HEK293T (cell line): ENCODE measurements at regions not wholly inside any gene's neighbourhood (a gene's known extent, or its start where the extent isn't known, plus 50 kb on each side); places are given as distances from the start of the nearest gene placed in this dataset.
"Not testable (repeated sequence)": the region's sequence is repeated elsewhere in the genome, so short reads cannot be mapped to it uniquely, and the experiment has no call there.

Experiments used
- CTCF ChIA-PET: fragments of 350-600 bp; formaldehyde crosslinking; extraction: SDS; loops from one replicate; lab custom pipeline; 2021; ENCODE audit warnings: antibody characterized with exemption, inconsistent platforms; lab: Yijun Ruan, JAX
- POLR2A ChIA-PET: fragments of 350-600 bp; formaldehyde crosslinking; extraction: SDS; loops from one replicate; lab custom pipeline; 2020; ENCODE audit warnings: antibody characterized with exemption, inconsistent platforms; lab: Yijun Ruan, JAX
- DNase-seq: peaks from one replicate; pipeline ENCODE4 v3.0.0; 2012; ENCODE audit warnings: mixed read lengths; ENCODE audit errors: extremely low spot score
- ARNT ChIP-seq: fragments of 450-650 bp; IDR thresholded peaks from 2 replicates; pipeline ENCODE4 v1.6.1; 2017; ENCODE audit warnings: mild to moderate bottlenecking
- BHLHE40 ChIP-seq: fragments of 450-650 bp; IDR thresholded peaks from 2 replicates; pipeline ENCODE4 v1.6.1; 2016; ENCODE audit warnings: mild to moderate bottlenecking, moderate library complexity, borderline replicate concordance
- CTBP1 ChIP-seq: fragments of 450-650 bp; IDR thresholded peaks from 2 replicates; pipeline ENCODE4 v1.6.1; 2016; ENCODE audit warnings: borderline replicate concordance
- ELF4 ChIP-seq: fragments of 450-650 bp; IDR thresholded peaks from 2 replicates; pipeline ENCODE4 v1.6.1; 2017; ENCODE audit warnings: antibody characterized with exemption
- FOXA1 ChIP-seq: fragments of 450-650 bp; IDR thresholded peaks from 2 replicates; pipeline ENCODE4 v1.6.1; 2016; ENCODE audit warnings: mild to moderate bottlenecking
- FOXK2 ChIP-seq: fragments of 450-650 bp; IDR thresholded peaks from 2 replicates; pipeline ENCODE4 v1.6.1; 2016; ENCODE audit warnings: mild to moderate bottlenecking
- FOXM1 ChIP-seq: fragments of 450-650 bp; IDR thresholded peaks from 2 replicates; pipeline ENCODE4 v1.6.1; 2017; ENCODE audit warnings: mild to moderate bottlenecking, borderline replicate concordance
- HDGF ChIP-seq: fragments of 450-650 bp; IDR thresholded peaks from 2 replicates; pipeline ENCODE4 v1.6.1; 2017; ENCODE audit warnings: antibody characterized with exemption, borderline replicate concordance
- L3MBTL2 ChIP-seq: fragments of 450-650 bp; conservative IDR thresholded peaks from 2 replicates; pipeline ENCODE4 v1.6.1; 2016; ENCODE audit warnings: mild to moderate bottlenecking
- LEF1 ChIP-seq: fragments of 450-650 bp; IDR thresholded peaks from 2 replicates; pipeline ENCODE4 v1.6.1; 2017; ENCODE audit warnings: mild to moderate bottlenecking, borderline replicate concordance
- NFRKB ChIP-seq: fragments of 450-650 bp; IDR thresholded peaks from 2 replicates; pipeline ENCODE4 v1.6.1; 2016; ENCODE audit warnings: mild to moderate bottlenecking, moderate library complexity
- SP1 ChIP-seq: fragments of 450-650 bp; IDR thresholded peaks from 2 replicates; pipeline ENCODE4 v1.6.1; 2017
- SUZ12 ChIP-seq: fragments of 450-650 bp; IDR thresholded peaks from 2 replicates; pipeline ENCODE4 v1.6.1; 2016; ENCODE audit warnings: mild to moderate bottlenecking
- TARDBP ChIP-seq: fragments of 450-650 bp; IDR thresholded peaks from 2 replicates; pipeline ENCODE4 v1.6.1; 2016
- ZNF384 ChIP-seq: fragments of 450-650 bp; IDR thresholded peaks from 2 replicates; pipeline ENCODE4 v1.6.1; 2016
- TF ChIP-seq, protein P1 (sequence below): fragments of 450-650 bp; IDR thresholded peaks from 2 replicates; pipeline ENCODE4 v1.6.1; 2016

DNA sequence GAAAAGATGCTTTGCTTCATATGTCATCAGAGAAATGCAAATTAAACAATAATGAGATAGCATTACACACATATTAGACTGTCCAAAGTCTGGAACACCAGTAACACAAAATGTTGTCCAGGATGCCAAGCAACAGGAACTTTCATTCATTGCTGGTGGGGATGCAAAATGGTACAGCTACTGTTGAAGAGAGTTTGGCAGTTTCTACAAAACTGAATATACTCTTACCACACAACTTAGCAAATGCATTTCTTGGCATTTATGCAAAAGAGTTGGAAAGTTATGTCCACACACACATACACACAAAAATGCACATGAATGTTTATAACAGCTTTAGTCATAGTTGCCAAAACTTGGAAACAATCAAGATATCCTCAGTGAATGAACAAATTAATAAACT is 195.2 kb upstream of the MME start:
- no peak for TF ChIP-seq L3MBTL2
- TF ChIP-seq LEF1: no peak
- TF ChIP-seq CTBP1: no peak
- TF ChIP-seq, protein P1, sequence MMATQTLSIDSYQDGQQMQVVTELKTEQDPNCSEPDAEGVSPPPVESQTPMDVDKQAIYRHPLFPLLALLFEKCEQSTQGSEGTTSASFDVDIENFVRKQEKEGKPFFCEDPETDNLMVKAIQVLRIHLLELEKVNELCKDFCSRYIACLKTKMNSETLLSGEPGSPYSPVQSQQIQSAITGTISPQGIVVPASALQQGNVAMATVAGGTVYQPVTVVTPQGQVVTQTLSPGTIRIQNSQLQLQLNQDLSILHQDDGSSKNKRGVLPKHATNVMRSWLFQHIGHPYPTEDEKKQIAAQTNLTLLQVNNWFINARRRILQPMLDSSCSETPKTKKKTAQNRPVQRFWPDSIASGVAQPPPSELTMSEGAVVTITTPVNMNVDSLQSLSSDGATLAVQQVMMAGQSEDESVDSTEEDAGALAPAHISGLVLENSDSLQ: no peak
- TF ChIP-seq HDGF: no peak
- no peak for TF ChIP-seq FOXK2
- TF ChIP-seq SP1: no peak
- TF ChIP-seq FOXM1: no peak
- TF ChIP-seq ARNT: no peak
- no peak for TF ChIP-seq SUZ12
- no peak for TF ChIP-seq BHLHE40
- no peak for TF ChIP-seq NFRKB
- TF ChIP-seq TARDBP: no peak
- TF ChIP-seq ZNF384: no peak
- TF ChIP-seq FOXA1: no peak
- no peak for TF ChIP-seq ELF4
- DNase-seq: no peak
- ChIA-PET POLR2A (no interaction called here), CTCF (no interaction called here)

GRCh38 chr3:154875142-154875541 is 205.0 kb upstream of the MME start:
- DNase-seq: no peak
- TF ChIP-seq SP1 (no peak), BHLHE40 (no peak), LEF1 (no peak), HDGF (no peak), TARDBP (no peak)
- ChIA-PET CTCF (no interaction called here), POLR2A (no interaction called here)

DNA sequence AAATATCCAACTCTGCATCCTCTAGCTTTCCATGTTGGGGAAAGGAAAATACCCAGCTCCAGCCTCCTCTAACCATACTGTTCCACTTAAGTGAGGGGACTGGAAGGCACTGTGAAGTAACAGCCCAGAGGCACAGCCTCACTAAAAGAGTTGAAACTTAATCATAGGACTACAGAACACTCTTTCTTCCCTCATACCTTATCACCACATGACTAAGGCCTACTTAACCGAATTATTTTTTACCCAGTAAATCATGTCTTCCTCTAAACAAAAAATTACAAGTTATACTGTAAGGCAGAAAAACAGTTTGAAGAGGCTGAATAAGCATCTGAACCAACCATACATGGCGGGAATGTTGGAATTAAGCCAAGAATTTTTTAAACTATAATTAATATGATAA is 207.4 kb upstream of the MME start:
- DNase-seq: no peak
- ChIA-PET CTCF (no interaction called here), POLR2A (no interaction called here)
- TF ChIP-seq ZNF384 (no peak), SUZ12 (no peak), ELF4 (no peak), L3MBTL2 (no peak), ARNT (no peak), FOXK2 (no peak), TARDBP (no peak), HDGF (no peak), FOXA1 (no peak), LEF1 (no peak), SP1 (no peak), CTBP1 (no peak), NFRKB (no peak), FOXM1 (no peak), BHLHE40 (no peak)
- TF ChIP-seq, protein P1: no peak

DNA sequence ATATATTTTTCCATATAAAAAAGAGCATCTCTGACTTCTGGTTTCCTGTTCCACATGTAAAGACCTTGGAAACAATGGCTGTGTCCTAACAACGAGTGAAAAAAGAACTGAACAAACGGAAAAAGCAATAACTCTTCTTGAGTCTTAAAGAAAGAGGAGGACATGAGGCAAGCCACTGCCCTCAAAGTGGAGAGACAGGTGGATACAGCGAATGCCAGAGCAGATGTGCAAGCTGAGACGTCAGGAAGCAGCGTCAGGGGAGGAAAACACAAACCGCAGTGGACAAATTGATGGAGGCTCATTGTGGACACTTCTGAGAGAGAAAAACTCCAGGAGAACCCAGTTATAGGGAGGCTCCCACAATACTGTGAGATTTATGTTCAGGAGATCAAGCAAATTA is 208.0 kb upstream of the MME start:
- TF ChIP-seq, protein P1: no peak
- TF ChIP-seq FOXA1: no peak
- TF ChIP-seq ZNF384: no peak
- no peak for DNase-seq
- CTCF ChIA-PET: no interaction called here
- POLR2A ChIA-PET: no interaction called here

- no peak for TF ChIP-seq ZNF384
- CTCF ChIA-PET: no interaction called here
- no peak for DNase-seq
- POLR2A ChIA-PET: no interaction called here
Measured at GRCh38 chr3:154864947-154865346, 215.2 kb upstream of the MME start.

GRCh38 chr3:154862265-154862664 is 217.9 kb upstream of the MME start:
- POLR2A ChIA-PET: no interaction called here
- TF ChIP-seq ARNT (no peak), SP1 (no peak), FOXA1 (no peak), BHLHE40 (no peak), ZNF384 (no peak), ELF4 (no peak), L3MBTL2 (no peak)
- CTCF ChIA-PET: interaction anchor here (0.6 to 0.8 kb wide), 2 partner anchors 100 to 336 kb away, joined by 3 read pairs; no protein-coding TSS in a partner anchor
- no peak for DNase-seq

GRCh38 chr3:154852998-154853397 is 227.1 kb upstream of the MME start:
- CTCF ChIA-PET, DNase-seq, POLR2A ChIA-PET: not testable (repeated sequence)

DNA sequence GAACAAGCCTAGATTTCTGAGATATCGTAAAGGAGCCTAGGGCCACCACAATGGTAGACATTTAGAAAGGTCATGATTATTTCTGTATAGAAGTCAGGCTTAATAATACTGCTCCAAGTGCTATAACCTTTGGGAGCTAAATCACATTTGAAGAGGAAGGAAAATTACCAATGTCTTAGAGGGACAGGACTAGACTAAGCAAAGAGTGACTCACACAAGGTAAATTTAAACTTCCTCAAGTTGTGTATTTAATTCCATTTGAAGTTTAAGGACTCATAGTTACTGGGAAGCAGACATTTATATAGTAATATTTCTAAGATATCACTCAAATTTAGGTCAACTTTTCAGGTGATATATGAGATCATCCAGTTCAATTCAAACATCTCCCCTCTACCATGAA is 227.6 kb upstream of the MME start:
- ChIA-PET CTCF (no interaction called here), POLR2A (no interaction called here)
- DNase-seq: no peak
- TF ChIP-seq NFRKB (no peak), TARDBP (no peak), FOXA1 (no peak), FOXM1 (no peak), FOXK2 (no peak), ELF4 (no peak), HDGF (no peak), L3MBTL2 (no peak), BHLHE40 (no peak), SUZ12 (no peak), ARNT (no peak), LEF1 (no peak), ZNF384 (no peak), CTBP1 (no peak), SP1 (no peak)
- TF ChIP-seq, protein P1: no peak
